K562 (cell line): ENCODE measurements at regions not wholly inside any gene's neighbourhood (a gene's known extent, or its start where the extent isn't known, plus 50 kb on each side); places are given as distances from the start of the nearest gene placed in this dataset.

Experiments used
- CEBPB ChIP-seq: fragments of 450-650 bp; IDR thresholded peaks from 2 replicates; pipeline ENCODE4 v1.6.1; 2016; ENCODE audit warnings: missing genetic modification characterization, missing compliant biosample characterization
- E2F8 ChIP-seq: fragments of 450-650 bp; IDR thresholded peaks from 2 replicates; pipeline ENCODE4 v1.7.1; 2018; ENCODE audit warnings: mild to moderate bottlenecking, low read depth; ENCODE audit not compliant: partially characterized antibody
- MITF ChIP-seq: IDR thresholded peaks from 2 replicates; pipeline ENCODE4 v1.6.1; 2014; ENCODE audit warnings: antibody characterized with exemption
- NR3C1 ChIP-seq: sonication (generic); formaldehyde crosslinking; IDR thresholded peaks from 2 replicates; pipeline ENCODE4 v1.8.1; 2022; ENCODE audit warnings: missing genetic modification reagents
- TAF1 ChIP-seq: IDR thresholded peaks from 2 replicates; pipeline ENCODE4 v1.6.1; 2011; ENCODE audit warnings: mild to moderate bottlenecking, low read length, moderate library complexity; ENCODE audit not compliant: insufficient read depth, control insufficient read depth, severe bottlenecking; ENCODE audit errors: extremely low read depth
- ZBTB7A ChIP-seq: IDR thresholded peaks from 2 replicates; pipeline ENCODE4 v1.6.1; 2011; ENCODE audit warnings: low read depth, mild to moderate bottlenecking, low read length, moderate library complexity, borderline replicate concordance; ENCODE audit not compliant: control insufficient read depth

GRCh38 chr2:172211512-172211911, 108.8 kb upstream of the DLX2 start:
- TF ChIP-seq MITF, result no peak
- no peak for TF ChIP-seq ZBTB7A
- no peak for TF ChIP-seq TAF1
- TF ChIP-seq CEBPB (tag), result no peak
- TF ChIP-seq NR3C1 (CRISPR knock-in tag), result no peak
- no peak for TF ChIP-seq E2F8
